GM21447 (cell line): ENCODE measurements at regions not wholly inside any gene's neighbourhood (a gene's known extent, or its start where the extent isn't known, plus 50 kb on each side); places are given as distances from the start of the nearest gene placed in this dataset.
"Not testable (repeated sequence)": the region's sequence is repeated elsewhere in the genome, so short reads cannot be mapped to it uniquely, and the experiment has no call there.

ENCODE experiments used
- ATAC-seq: cut with Tn5 transposase; IDR thresholded peaks from one replicate; pipeline ENCODE4 v1.9.1; 2021; ENCODE audit not compliant: unreplicated experiment

GRCh38 chrX:10945498-10945897 is 165.6 kb upstream of the HCCS start:
- ATAC-seq, result no peak

DNA sequence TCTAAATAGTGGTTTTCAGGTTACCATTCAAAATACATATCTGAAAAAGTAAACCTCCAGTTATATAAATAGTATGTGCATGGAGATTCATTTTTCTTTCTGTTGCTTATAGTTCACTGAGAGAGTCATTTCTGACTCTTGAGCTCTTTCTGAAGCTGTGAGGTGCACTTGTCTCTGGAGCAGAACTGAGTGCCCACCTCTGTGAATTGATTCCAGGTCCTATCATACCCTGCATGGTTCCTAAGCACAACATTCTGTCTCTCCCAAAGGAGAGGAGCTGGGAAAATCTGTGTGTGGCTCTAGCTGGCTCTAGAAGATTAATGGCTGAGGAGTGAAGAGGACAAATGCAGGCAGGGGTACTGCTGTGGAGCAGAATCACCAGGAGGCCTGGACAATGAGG is 161.6 kb upstream of the HCCS start:
- ATAC-seq, result no peak

DNA sequence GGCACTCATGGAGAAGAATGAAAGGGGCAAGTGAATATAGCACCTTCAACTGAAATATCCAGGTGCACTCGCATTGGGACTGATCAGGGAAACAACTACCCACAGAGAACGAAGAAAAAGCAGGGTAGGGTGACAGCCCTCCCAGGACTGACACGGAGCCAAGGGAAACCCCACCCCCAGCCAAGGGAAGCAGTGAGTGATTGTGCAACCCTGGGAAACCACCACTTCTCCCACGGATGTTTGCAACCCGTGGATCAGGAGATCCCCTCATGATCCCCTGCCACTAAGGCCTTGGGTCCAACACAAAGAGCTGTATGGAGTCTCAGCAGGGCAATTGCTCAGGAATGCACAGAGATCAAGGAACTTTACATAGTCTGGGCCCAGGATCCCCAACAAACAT is 158.5 kb upstream of the HCCS start:
- ATAC-seq, result no peak

- ATAC-seq, result no peak
Observed at GRCh38 chrX:10965174-10965798, 145.8 kb upstream of the HCCS start.

- no peak for ATAC-seq
Observed at GRCh38 chrX:10966057-10966456, 145.1 kb upstream of the HCCS start.

DNA sequence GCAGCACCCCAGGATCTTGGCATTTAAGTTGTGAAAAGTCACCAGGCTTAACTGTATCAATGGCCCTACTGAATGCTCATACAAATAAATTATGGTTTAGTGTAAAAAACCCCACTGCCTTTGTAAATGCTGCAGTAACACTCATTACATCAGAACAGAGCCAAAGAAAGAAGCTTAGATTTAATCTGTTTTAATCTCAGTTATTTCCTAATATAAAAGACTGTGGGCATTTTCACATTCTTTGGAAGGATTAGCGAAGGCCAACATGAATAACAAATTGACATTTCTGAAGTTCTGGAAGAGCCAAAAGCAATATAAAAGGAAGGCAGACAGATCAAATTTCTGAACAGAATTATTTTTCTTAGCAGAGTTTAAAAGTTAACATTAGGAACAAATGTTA is 140.0 kb upstream of the HCCS start:
- no peak for ATAC-seq

DNA sequence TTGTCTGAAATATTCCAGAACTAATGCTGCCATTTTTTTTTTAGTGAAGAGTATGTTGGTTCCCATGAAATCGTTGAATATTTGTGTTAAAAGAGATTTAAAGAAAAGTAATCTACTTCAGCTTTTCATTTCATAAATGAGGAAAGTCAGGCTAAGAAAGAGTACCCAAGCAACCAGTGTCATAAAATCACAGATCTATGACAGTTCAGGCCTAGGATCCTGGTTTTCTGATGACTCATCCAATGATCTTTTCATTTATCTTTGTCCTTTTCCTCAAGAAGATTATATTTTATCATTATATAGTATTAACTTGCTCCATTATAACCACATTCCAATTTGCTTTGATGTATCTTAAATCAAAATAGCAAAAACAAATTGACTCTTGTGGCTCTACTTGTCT is 139.4 kb upstream of the HCCS start:
- ATAC-seq, result no peak

DNA sequence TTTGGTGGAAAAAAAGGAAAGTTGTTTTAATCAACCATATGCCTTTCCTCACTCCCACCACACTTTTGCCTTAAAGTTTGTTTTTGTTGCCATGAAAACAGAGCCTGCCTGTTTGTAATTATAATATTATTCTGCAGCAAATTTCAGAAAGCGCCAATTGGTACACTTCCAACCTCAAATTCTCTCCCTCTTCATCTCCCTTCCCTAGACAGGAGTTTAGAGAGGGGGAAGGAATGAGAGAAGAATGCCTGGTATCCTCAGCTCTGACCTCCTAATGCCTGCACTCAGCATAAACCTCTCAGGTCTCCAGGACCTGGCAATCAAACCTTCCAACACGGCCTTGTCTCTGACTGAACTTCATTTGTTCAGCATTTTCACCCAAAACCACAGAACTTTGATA is 138.4 kb upstream of the HCCS start:
- no peak for ATAC-seq

- no peak for ATAC-seq
Observed at GRCh38 chrX:10974920-10975319, 136.2 kb upstream of the HCCS start.

GRCh38 chrX:10979956-10980355 is 131.2 kb upstream of the HCCS start:
- no peak for ATAC-seq

GRCh38 chrX:10981506-10981905 is 129.6 kb upstream of the HCCS start:
- ATAC-seq, result no peak

DNA sequence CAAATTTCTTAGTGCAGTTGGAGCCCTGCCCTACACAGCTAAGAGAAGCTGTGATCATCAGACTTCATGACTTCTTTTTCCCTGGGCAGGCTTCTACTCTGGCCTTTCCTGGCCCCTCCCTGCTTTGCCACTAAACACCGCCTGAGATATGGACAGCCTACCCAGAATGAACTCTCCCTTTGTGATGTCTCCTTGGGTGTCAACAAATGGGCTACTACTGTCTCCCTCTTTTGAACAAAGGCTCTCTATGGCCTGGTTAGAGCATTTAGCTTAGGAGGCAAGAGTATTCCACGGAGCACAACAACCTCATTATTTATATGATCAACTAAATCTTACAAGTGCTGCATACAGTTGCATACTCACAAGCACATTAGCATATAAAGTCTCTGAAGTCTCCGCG is 127.6 kb upstream of the HCCS start:
- ATAC-seq, result no peak

- ATAC-seq, result no peak
Observed at GRCh38 chrX:10984213-10984612, 126.9 kb upstream of the HCCS start.

GRCh38 chrX:10986616-10987015 is 124.5 kb upstream of the HCCS start:
- ATAC-seq, result no peak

GRCh38 chrX:10988653-10989052 is 122.5 kb upstream of the HCCS start:
- no peak for ATAC-seq

DNA sequence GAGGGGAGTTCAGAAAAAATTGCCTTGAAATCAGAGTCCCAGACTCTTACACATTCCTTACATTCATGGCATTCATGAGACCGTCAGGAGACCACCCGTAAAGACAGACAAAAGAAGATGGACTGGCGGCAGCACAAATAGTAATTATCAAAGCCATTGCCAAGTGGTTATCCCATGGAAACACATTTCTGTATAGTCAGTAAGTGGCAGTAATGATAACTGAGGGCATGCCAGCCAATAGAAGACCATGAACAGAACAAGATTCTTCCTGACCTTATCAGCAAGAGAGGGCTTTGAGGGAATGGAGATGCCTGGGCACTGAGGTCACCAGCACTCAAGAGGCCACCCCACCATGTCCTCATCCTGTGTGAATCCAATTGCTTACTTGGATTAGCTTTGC is 121.7 kb upstream of the HCCS start:
- no peak for ATAC-seq

DNA sequence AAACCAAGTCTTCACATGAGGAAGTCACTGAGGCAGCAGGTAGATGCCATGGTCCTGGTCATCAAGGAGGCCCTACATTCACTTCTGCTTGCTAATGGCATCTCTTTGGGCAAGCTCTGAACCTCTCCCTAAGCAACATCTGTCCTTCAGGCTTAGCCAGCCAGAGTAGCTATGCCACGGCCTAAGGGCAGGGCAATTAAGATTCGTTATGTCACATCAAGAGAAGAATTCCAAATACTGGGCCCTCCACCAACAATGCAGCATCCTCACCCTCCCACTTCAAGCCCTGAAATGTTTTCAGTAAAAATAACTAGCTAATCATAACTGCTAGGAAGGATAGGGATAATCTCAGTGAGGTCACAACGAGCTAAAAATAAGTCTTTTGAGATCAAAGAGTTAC is 120.7 kb upstream of the HCCS start:
- ATAC-seq, result no peak

GRCh38 chrX:10990976-10991375 is 120.2 kb upstream of the HCCS start:
- no peak for ATAC-seq

DNA sequence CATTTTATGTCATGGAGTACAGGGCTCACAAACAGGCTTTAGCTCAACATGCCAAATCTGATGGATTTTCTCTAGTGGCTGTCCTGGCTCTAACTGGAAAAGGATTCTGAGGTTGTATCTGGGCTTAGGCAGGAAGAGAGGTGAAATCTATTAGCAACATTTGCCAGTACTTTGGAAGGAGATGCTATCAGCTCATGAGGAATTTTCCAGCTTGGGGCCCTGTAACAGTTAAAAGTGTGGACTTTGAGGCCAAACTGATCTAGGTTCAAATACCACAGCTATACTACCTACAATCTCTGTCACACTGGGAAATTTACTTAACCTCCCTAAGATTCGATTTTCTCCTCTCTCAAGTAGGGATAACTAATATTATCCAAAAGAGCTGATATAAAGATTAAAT is 119.0 kb upstream of the HCCS start:
- ATAC-seq, result no peak

DNA sequence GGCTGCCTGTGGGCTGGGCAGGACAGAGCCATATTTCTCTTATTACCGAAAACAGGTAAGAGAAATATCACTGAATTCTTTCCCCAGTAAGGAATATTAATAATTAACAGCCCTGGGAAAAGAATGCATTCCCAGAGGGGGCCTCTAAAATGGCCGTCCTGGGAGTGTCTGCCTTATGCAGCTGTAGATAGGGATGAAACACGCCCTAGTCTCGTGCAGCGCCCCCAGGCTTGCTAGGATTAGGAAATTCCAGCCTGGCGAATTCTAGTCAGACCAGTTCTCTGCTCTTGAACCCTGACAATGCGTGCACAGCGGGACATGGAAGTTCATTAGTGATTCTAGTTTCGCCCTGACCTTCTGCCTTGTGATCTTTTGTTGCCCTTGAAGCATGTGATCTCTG is 104.1 kb upstream of the HCCS start:
- ATAC-seq, result not testable (repeated sequence)

DNA sequence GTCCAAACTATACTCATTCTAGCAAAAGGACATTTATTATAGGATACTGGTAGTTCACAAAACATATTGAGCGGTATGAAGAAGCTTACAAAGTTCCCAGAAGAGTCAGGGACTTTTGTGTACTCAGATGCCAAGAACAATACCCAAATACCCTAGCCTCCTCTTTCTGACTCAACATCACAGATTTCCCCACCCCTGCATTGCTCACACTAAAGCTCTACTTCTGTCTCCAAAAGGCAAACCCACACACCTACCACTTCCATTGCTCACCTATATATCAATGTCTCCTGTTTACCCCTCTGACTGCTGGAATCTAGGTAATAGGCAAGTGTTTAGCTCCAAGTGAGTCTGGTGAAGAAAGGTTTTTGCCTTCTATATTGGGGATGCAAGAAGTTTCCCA is 100.7 kb upstream of the HCCS start:
- ATAC-seq, result no peak

GRCh38 chrX:11016728-11017127 is 94.4 kb upstream of the HCCS start:
- ATAC-seq, result no peak

DNA sequence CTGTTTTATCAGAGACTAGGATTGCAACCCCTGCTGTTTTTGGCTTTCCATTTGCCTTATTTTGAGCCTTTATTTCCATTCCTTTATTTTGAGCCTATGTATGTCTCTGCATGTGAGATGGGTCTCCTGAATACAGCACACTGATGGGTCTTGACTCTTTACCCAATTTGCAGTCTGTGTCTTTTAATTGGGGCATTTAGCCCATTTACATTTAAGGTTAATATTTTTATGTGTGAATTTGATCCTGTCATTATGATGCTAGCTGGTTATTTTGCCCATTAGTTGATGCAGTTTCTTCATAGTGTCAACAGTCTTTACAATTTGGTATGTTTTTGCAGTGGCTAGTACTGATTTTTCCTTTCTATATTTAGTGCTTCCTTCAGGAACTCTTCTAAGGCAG is 88.5 kb upstream of the HCCS start:
- ATAC-seq, result not testable (repeated sequence)

DNA sequence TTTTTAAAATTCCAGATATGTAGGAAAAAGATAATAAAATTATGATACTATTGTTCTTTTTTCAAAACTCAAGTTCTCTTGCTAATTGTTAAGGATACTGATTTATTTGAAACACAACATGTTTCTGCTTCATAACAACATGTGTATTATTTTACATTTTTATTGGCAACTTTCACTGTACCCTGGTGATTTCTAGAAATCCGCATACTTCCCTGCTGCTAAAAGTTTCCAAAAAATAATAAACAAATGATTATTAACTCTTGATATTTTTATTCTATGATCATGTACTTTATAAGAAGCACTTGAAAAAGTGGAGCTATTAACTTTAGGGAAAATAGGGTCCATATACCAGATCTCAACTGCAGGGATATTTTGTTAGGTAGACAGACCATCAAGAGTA is 71.2 kb upstream of the HCCS start:
- ATAC-seq, result no peak
